MM.1S (cell line): ENCODE measurements at regions not wholly inside any gene's neighbourhood (a gene's known extent, or its start where the extent isn't known, plus 50 kb on each side); places are given as distances from the start of the nearest gene placed in this dataset.

Source experiments
- DNase-seq: peaks from one replicate; pipeline ENCODE4 v3.0.0-alpha.2; 2015
- H2AFZ ChIP-seq: fragments of 300-600 bp; sonication (generic); 2 replicates; pipeline ENCODE4 v1.6.0; 2016; ENCODE audit warnings: antibody characterized with exemption, low read length
- H3F3A ChIP-seq: fragments of 300-600 bp; sonication (generic); 2 replicates; pipeline ENCODE4 v1.6.1; 2016; ENCODE audit warnings: mild to moderate bottlenecking, antibody characterized with exemption, low read length, moderate library complexity, mixed read lengths; ENCODE audit not compliant: insufficient read depth
- H3K27ac ChIP-seq: fragments of 300-600 bp; sonication (generic); 2 replicates; pipeline ENCODE4 v1.5.1; 2016; ENCODE audit warnings: mild to moderate bottlenecking, low read length
- H3K27me3 ChIP-seq: fragments of 300-600 bp; sonication (generic); replicated peaks from 2 replicates; pipeline ENCODE4 v1.6.0; 2016; ENCODE audit warnings: low read length; ENCODE audit not compliant: insufficient read depth
- H3K36me3 ChIP-seq: fragments of 300-600 bp; sonication (generic); replicated peaks from 2 replicates; pipeline ENCODE4 v1.6.1; 2016; ENCODE audit warnings: mild to moderate bottlenecking, low read length, mixed read lengths; ENCODE audit not compliant: insufficient read depth
- H3K4me1 ChIP-seq: fragments of 300-600 bp; sonication (generic); 2 replicates; pipeline ENCODE4 v1.6.1; 2016; ENCODE audit warnings: low read length, mixed read lengths
- H3K4me2 ChIP-seq: fragments of 300-600 bp; sonication (generic); 2 replicates; pipeline ENCODE4 v1.6.0; 2016; ENCODE audit warnings: low read depth, low read length
- H3K4me3 ChIP-seq: fragments of 300-600 bp; sonication (generic); 2 replicates; pipeline ENCODE4 v1.5.1; 2016; ENCODE audit warnings: low read length, mixed read lengths
- H3K79me2 ChIP-seq: fragments of 300-600 bp; sonication (generic); 2 replicates; pipeline ENCODE4 v1.6.1; 2016; ENCODE audit warnings: mixed run types, low read length, mixed read lengths
- H3K9ac ChIP-seq: fragments of 300-600 bp; sonication (generic); 2 replicates; pipeline ENCODE4 v1.6.1; 2016; ENCODE audit warnings: low read length, mixed read lengths
- H3K9me2 ChIP-seq: fragments of 300-600 bp; sonication (generic); replicated peaks from 2 replicates; pipeline ENCODE4 v1.6.1; 2016; ENCODE audit warnings: mild to moderate bottlenecking, low read length, mixed read lengths; ENCODE audit not compliant: insufficient read depth
- H3K9me3 ChIP-seq: fragments of 300-600 bp; sonication (generic); replicated peaks from 2 replicates; pipeline ENCODE4 v1.6.1; 2016; ENCODE audit warnings: mild to moderate bottlenecking, low read length, mixed read lengths; ENCODE audit not compliant: insufficient read depth
- H4K20me1 ChIP-seq: fragments of 300-600 bp; sonication (generic); 2 replicates; pipeline ENCODE4 v1.6.1; 2016; ENCODE audit warnings: mild to moderate bottlenecking, low read length, moderate library complexity, mixed read lengths; ENCODE audit not compliant: insufficient read depth
- EZH2 ChIP-seq: fragments of 300-600 bp; sonication (generic); optimal IDR thresholded peaks from 2 replicates; pipeline ENCODE3; 2017; ENCODE audit warnings: low read depth, mild to moderate bottlenecking, antibody characterized with exemption, low read length, mixed read lengths
- EZH2phosphoT487 ChIP-seq: fragments of 300-600 bp; sonication (generic); IDR thresholded peaks from 2 replicates; pipeline ENCODE4 v1.6.1; 2018; ENCODE audit warnings: antibody characterized with exemption, low read length
- TF ChIP-seq, protein P1 (sequence below): fragments of 300-600 bp; sonication (generic); IDR thresholded peaks from 2 replicates; pipeline ENCODE4 v1.5.1; 2016; ENCODE audit warnings: antibody characterized with exemption, low read length, mixed read lengths

DNA sequence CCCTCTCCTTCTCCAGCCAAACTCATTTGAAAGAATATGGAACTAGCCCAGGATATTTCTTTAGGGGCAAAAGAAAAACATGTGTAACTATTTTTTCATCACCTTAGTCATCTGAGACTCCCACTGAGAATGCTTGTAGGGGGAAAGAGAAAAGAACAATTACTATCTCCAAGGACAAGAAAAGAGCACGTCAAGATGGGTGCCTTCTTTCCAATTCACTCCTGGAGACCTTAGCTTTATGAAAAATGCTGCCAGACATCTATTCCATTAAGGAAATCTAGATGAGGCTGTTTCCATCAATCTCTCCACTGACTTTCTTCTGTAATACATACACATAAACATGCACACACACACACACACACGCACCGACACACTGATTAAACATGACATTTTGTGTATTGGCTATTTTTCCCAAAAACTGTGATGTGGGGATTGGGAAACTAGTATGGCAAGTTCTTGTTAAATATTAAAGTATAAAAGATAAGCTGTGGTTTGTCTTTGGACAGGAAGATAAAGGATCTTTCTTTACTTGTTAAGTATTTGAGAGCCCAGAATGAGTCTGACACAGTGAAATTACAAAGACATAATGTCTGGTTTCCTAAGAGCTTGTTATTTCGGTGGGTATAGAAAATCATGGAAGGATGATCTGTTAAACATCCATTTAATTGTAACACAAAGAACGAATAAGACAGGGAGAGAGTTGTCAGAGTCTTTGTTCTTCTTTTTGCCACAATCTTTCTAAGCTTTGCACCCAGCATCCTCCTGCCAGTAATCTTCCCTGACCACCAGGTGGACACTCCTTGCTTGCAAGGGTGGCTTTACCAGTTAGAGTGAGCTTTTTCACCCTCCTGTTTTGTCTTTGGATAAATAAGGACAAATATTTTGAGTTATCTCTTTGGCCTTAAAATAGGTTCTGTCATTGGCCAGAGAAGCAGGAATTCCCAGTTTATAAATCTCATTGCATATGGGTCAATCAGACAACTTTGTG, 177.3 kb upstream of the TMEM72 start:
- H3K27ac ChIP-seq, result no peak overlapping the region
- no peaks in the 10 kb centered on the region for H4K20me1 ChIP-seq
- H3K79me2 ChIP-seq, result no peaks in the 10 kb centered on the region
- DNase-seq, result peak; percentile 18
- no peaks in the 10 kb centered on the region for H3K36me3 ChIP-seq
- TF ChIP-seq, protein P1, sequence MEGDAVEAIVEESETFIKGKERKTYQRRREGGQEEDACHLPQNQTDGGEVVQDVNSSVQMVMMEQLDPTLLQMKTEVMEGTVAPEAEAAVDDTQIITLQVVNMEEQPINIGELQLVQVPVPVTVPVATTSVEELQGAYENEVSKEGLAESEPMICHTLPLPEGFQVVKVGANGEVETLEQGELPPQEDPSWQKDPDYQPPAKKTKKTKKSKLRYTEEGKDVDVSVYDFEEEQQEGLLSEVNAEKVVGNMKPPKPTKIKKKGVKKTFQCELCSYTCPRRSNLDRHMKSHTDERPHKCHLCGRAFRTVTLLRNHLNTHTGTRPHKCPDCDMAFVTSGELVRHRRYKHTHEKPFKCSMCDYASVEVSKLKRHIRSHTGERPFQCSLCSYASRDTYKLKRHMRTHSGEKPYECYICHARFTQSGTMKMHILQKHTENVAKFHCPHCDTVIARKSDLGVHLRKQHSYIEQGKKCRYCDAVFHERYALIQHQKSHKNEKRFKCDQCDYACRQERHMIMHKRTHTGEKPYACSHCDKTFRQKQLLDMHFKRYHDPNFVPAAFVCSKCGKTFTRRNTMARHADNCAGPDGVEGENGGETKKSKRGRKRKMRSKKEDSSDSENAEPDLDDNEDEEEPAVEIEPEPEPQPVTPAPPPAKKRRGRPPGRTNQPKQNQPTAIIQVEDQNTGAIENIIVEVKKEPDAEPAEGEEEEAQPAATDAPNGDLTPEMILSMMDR, result peak; percentile 48
- no peak for TF ChIP-seq EZH2phosphoT487
- H3K4me3 ChIP-seq, result no peak overlapping the region
- no peak overlapping the region for H3K4me2 ChIP-seq
- no peaks in the 10 kb centered on the region for H3K9me3 ChIP-seq
- H3K9me2 ChIP-seq, result no peaks in the 10 kb centered on the region
- peaks cover 3% of the 10 kb centered on the region; the same call in 1 of the 2 replicates for H3F3A ChIP-seq
- peaks cover 27% of the 10 kb centered on the region for H3K4me1 ChIP-seq
- no peaks in the 10 kb centered on the region for H3K27me3 ChIP-seq
- H3K9ac ChIP-seq, result no peak overlapping the region
- H2AFZ ChIP-seq, result no peak overlapping the region

DNA sequence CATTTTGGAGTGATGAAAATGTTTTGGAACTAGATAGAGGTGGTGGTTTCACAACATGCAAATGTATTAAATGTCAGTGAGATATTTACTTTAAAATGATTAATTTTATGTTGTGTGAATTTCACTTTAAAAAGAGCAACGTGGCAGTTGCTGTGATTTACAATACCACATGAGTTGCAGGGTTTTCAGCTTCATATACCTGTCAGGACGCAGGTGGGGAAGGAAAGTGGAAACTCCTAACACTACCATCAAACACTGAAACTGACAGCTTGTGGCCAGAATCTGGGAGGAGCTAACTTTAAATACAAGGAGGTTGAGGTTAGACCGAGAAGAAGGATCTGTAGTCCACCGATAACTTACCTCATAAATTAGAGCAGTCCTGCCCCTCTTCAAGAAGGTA, 168.9 kb upstream of the TMEM72 start:
- no peak for TF ChIP-seq EZH2
- no peak for TF ChIP-seq EZH2phosphoT487
- TF ChIP-seq, protein P1, result no peak
- peak; percentile 92 for DNase-seq

DNA sequence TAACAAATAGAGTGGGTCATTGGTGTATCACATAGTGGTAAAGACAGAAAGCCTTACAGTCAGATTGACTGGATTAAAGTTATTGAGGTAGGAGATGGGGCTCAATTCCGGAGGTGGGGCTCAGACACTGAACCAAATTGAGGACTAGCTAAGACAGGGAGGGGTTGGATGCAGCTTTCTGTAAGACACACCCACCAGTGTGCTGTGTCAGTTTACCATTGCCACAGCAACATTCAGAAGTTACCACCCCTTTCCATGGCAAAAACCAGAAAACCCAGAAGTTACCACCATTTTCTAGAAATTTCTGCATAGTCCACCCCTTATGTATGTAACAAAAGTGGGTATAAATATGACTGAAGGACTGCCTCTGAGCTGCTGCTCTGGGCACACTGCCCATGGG, 167.6 kb upstream of the TMEM72 start:
- Histone ChIP-seq H3K27me3 (no peaks in the 10 kb centered on the region), H3K9me2 (no peaks in the 10 kb centered on the region), H3K4me3 (no peak overlapping the region), H3K4me1 (peaks cover 18% of the 10 kb centered on the region), H3K9ac (no peak overlapping the region), H2AFZ (no peak overlapping the region), H3K9me3 (no peaks in the 10 kb centered on the region), H3K27ac (no peak overlapping the region), H3K36me3 (no peaks in the 10 kb centered on the region), H4K20me1 (no peaks in the 10 kb centered on the region), H3K4me2 (no peak overlapping the region), H3F3A (peaks cover 6% of the 10 kb centered on the region; the same call in 1 of the 2 replicates), H3K79me2 (no peaks in the 10 kb centered on the region)
- no peak for DNase-seq
- TF ChIP-seq EZH2 (no peak), EZH2phosphoT487 (no peak)
- TF ChIP-seq, protein P1, result no peak

More for the DNA sequence above, 168.9 kb upstream of the TMEM72 start:
- H3K9ac ChIP-seq, result no peak overlapping the region
- H3K36me3 ChIP-seq, result no peaks in the 10 kb centered on the region
- H3K9me2 ChIP-seq, result no peaks in the 10 kb centered on the region
- H3K4me1 ChIP-seq, result peaks cover 18% of the 10 kb centered on the region
- no peaks in the 10 kb centered on the region for H3K27me3 ChIP-seq
- peaks cover 6% of the 10 kb centered on the region; the same call in 1 of the 2 replicates for H3F3A ChIP-seq
- H3K4me3 ChIP-seq, result peak overlapping the region; percentile 16; the same call in 1 of the 2 replicates
- H2AFZ ChIP-seq, result no peak overlapping the region
- no peak overlapping the region; the same call in 1 of the 2 replicates for H3K27ac ChIP-seq
- H4K20me1 ChIP-seq, result no peaks in the 10 kb centered on the region
- H3K4me2 ChIP-seq, result peak overlapping the region; percentile 42
- H3K9me3 ChIP-seq, result no peaks in the 10 kb centered on the region
- H3K79me2 ChIP-seq, result no peaks in the 10 kb centered on the region
